VCaP (cell line): ENCODE measurements at regions not wholly inside any gene's neighbourhood (a gene's known extent, or its start where the extent isn't known, plus 50 kb on each side); places are given as distances from the start of the nearest gene placed in this dataset.

Experiments
- H3K27ac ChIP-seq: fragments of 450-650 bp; 2 replicates; pipeline ENCODE4 v1.5.1; 2017
- TF ChIP-seq, protein P1 (sequence below): fragments of 450-650 bp; conservative IDR thresholded peaks from 2 replicates; pipeline ENCODE4 v1.5.1; 2017; ENCODE audit warnings: mild to moderate bottlenecking, moderate library complexity

DNA sequence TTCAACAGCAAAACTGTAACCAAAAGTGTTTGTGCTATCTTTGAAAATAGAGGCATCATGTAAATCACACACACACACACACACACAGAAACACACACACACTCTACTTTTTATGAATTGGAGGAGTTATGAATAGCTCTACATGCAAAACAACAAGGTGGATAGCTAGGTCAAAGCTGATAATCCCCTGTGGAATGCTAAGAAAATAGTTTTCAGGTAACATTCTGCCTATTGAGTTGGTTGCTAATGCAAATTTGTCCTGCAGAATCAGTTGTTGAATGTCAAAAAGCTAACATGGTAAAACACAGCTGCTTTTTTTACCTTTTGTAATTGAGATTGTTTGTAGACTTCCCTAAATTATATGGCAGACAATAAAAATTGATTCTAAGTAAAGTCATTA, 1658.4 kb upstream of the RAG2 start:
- TF ChIP-seq, protein P1, sequence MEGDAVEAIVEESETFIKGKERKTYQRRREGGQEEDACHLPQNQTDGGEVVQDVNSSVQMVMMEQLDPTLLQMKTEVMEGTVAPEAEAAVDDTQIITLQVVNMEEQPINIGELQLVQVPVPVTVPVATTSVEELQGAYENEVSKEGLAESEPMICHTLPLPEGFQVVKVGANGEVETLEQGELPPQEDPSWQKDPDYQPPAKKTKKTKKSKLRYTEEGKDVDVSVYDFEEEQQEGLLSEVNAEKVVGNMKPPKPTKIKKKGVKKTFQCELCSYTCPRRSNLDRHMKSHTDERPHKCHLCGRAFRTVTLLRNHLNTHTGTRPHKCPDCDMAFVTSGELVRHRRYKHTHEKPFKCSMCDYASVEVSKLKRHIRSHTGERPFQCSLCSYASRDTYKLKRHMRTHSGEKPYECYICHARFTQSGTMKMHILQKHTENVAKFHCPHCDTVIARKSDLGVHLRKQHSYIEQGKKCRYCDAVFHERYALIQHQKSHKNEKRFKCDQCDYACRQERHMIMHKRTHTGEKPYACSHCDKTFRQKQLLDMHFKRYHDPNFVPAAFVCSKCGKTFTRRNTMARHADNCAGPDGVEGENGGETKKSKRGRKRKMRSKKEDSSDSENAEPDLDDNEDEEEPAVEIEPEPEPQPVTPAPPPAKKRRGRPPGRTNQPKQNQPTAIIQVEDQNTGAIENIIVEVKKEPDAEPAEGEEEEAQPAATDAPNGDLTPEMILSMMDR: no peak
- H3K27ac ChIP-seq: no peak overlapping the region

DNA sequence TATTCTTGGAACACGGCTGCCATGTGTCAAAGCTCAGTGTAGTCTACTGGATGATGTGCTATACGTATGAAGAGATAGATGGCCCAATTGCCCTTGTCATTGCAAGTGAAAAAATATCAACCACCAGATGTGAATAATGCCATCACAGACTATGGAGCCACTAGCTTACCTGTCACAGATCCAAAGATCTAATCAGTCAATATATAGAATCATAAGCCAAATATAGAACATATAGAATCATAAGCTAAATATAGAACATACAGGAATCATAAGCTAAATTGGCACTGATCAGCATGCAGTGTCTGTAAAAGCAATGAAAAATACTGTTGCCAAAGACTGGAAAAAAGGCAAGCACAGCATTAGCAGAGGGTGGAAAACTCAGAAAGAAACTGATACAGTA, 1656.9 kb upstream of the RAG2 start:
- H3K27ac ChIP-seq: no peak overlapping the region
- TF ChIP-seq, protein P1: no peak

DNA sequence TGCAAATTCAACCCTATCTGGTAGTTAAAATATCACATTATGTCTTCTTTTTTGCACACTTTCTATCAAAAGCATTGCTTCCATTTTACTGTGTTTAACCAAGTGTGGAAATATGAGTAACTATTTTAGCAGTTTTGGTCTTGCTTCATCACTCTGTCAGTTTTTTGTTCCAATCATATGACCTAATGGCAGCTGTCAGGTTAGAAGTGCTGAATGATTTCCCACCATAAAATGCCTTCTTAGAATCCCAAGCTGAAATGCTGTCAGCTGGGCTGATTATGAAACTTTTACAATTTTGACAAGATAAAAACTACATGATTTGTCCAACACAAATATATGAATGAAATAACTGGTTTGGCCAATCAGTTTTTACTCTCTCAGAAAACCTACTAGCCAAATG, 1654.6 kb upstream of the RAG2 start:
- TF ChIP-seq, protein P1: no peak
- H3K27ac ChIP-seq: no peak overlapping the region

DNA sequence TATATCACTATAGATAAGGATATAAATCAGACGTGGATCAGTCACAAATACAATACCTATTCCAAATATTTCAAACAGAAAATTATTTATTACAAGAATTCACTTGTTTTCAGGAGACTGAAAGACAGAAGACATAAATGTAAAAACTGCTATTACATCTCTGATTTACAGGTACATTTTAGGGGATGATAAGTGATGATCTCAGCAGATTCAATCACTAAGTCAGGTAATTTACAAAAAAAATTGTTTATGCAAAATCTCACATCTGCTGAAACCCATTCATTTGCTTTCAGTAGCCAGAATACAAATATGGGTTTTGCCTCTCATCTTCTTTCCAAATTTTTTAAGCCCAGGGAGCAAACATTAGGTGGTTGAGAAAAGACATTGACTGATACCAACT, 1648.4 kb upstream of the RAG2 start:
- H3K27ac ChIP-seq: no peak overlapping the region
- TF ChIP-seq, protein P1: no peak

DNA sequence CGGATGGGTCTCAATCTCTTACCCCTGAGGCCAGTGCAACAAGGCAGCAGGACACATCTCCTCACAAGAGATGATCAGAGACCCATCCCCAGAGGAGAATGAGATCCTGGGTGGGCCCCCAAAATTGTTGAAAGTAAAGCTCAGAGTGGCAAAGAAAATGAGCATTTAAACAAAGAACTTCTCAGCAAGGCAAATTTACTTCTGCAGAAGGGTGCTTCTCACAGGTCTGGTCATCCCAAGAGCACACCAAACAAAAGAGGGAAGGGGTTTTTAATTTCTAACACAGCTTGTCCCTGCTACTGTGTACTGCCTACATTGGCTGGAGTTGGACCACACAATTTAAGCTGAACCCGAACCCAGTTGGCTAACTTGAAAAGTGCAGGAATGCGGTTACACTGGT, 1628.6 kb upstream of the RAG2 start:
- H3K27ac ChIP-seq: no peak overlapping the region
- TF ChIP-seq, protein P1: no peak

DNA sequence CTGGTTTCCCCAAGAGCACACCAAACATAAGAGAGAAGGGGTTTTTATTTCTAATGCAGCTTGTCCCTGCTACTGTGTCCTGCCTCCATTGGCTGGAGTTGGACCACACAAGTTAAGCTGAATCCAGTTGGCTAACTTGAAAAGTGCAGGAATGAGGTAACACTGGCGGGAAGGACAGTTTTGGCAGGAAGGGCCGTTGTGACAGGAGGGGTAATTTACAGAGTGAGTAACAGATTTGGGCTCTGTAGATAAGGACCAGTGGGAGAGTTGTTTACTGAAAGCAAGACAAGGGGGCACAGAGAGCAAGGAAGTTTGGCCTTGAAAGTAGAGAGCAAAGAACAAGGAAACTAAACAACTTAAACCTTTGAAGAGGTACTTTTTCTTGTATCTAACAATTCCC, 1623.3 kb upstream of the RAG2 start:
- no peak overlapping the region for H3K27ac ChIP-seq
- TF ChIP-seq, protein P1: no peak

DNA sequence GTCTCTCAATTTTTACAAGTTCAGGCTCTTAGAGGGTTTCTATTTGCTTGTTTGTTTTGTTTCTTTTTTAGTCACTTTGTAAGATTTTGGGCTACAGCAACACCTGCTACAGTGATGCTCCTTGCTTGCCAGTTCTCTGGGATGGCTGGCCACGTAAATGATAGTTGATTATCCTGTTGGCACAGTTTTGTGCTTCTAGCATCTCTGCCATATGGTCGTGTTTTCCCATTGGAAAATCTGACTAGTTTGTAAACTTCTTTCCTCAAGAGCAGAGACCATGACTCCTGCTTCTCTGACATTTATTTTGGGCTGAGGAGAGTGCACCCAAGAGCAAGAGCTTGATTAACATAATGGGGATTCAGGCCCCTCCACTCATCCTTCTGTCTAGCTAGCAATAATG, 1621.6 kb upstream of the RAG2 start:
- H3K27ac ChIP-seq: no peak overlapping the region
- TF ChIP-seq, protein P1: no peak

DNA sequence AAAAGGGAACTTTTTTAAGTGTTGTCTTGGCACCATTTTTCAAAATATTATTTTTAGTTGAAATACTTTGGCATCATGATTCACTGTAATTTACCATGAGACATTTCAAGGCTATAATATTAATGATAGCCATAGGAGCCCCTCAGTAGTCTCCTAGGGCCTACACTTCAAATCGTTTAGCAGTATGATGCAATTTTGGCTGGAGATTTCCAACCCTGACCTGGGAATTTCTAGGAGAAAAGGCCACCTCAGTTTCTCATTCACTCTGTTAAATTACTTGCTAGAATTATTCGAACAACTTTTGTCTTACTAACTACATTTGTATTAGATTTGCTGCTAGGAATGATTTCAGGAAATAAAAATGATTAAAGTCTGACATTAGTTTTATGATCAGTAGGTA, 1610.9 kb upstream of the RAG2 start:
- TF ChIP-seq, protein P1: no peak
- no peak overlapping the region for H3K27ac ChIP-seq
